ENCODE measurements at regions not wholly inside any gene's neighbourhood (a gene's known extent, or its start where the extent isn't known, plus 50 kb on each side); places are given as distances from the start of the nearest gene placed in this dataset.

DNA sequence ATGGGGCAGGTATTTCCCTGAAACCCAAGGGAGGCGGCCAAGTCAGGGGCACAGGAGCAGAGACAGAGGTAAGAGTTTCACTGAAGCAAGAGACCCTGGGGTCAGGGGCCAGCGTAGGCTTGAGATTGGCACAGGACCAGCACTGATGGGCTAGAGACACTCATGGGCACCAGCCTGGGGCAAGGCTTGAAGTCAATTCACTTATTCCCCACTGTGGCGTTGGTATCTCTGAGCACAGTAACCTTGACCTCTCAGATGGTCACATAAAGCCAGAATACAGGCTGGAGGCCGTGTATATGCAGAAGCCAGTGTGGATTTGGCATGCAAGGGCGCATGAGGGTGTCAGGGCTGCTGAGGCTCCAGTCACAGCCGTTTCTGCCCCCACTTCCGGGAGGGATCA is 173.5 kb upstream of the GPR12 start:
- no peak for TF ChIP-seq CTCF (IDR thresholded peaks at IDR 0.05)

DNA sequence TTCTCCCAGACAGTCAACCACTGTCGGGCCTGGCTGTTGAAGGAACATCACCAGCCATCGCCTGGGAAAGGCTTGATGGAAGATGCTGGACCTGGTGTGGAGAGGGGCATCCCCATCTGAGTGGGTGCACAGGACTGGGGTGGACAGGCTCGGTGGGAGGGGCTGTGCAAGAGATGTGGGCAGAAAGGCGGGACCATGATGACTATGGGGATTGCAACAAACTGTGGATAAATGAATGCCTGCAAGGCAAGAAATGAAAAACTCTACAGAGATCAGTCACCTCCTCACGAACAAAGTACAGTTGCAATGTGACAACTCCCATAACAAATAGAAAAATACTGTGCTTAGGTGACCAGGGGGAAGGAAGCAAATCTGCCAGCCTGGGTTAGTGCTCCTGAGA is 171.9 kb upstream of the GPR12 start:
- Histone ChIP-seq H3K27me3 (no peaks in the 10 kb centered on the region), H3K36me3 (no peaks in the 10 kb centered on the region), H3K27ac (no peak overlapping the region), H3K9me3 (no peaks in the 10 kb centered on the region), H3K4me1 (peaks cover 0 to 2% of the 10 kb centered on the region in 2 donors), H3K4me3 (no peak overlapping the region)
- no peak for TF ChIP-seq CTCF (IDR thresholded peaks at IDR 0.05)
- peak in 1 of 2 donors; percentile 53 for DNase-seq (ENCODE audit: low spot score in 2 of 2)
- intact Hi-C loops (cut with DNase I), result no loop called here

More for the DNA sequence above, 173.5 kb upstream of the GPR12 start:
- H3K36me3 ChIP-seq, result no peaks in the 10 kb centered on the region
- H3K9me3 ChIP-seq, result no peaks in the 10 kb centered on the region
- no peak overlapping the region for H3K27ac ChIP-seq
- H3K4me3 ChIP-seq, result no peak overlapping the region
- no peaks in the 10 kb centered on the region for H3K27me3 ChIP-seq
- intact Hi-C loops (cut with DNase I), result no loop called here
- peaks cover 0 to 2% of the 10 kb centered on the region in 2 donors for H3K4me1 ChIP-seq
- peak in 1 of 2 donors; percentile 24 for DNase-seq (ENCODE audit: low spot score in 2 of 2)

GRCh38 chr13:26929971-26930730 is 169.6 kb upstream of the GPR12 start:
- intact Hi-C loops (cut with DNase I), result loop anchor here (2.0 kb wide), 1 partner anchor 223 kb away; no protein-coding TSS in a partner anchor
- H3K27me3 ChIP-seq, result no peaks in the 10 kb centered on the region
- peak; percentile 57 to 90 (median 85) for TF ChIP-seq CTCF (IDR thresholded peaks at IDR 0.05)
- no peaks in the 10 kb centered on the region for H3K36me3 ChIP-seq
- peak in 1 of 2 donors; percentile 67 for DNase-seq (ENCODE audit: low spot score in 2 of 2)
- H3K27ac ChIP-seq, result no peak overlapping the region
- no peaks in the 10 kb centered on the region for H3K9me3 ChIP-seq
- peaks cover 0 to 2% of the 10 kb centered on the region in 2 donors for H3K4me1 ChIP-seq
- no peak overlapping the region for H3K4me3 ChIP-seq

- Histone ChIP-seq H3K27me3 (no peaks in the 10 kb centered on the region), H3K9me3 (no peaks in the 10 kb centered on the region), H3K27ac (no peak overlapping the region), H3K4me1 (peaks cover 0 to 2% of the 10 kb centered on the region in 2 donors), H3K4me3 (no peak overlapping the region), H3K36me3 (no peaks in the 10 kb centered on the region)
- intact Hi-C loops (cut with DNase I), result no loop called here
- no peak for TF ChIP-seq CTCF (IDR thresholded peaks at IDR 0.05)
- DNase-seq (ENCODE audit: low spot score in 2 of 2), result no peak
Measured at GRCh38 chr13:26927511-26927910, 166.9 kb upstream of the GPR12 start.

DNA sequence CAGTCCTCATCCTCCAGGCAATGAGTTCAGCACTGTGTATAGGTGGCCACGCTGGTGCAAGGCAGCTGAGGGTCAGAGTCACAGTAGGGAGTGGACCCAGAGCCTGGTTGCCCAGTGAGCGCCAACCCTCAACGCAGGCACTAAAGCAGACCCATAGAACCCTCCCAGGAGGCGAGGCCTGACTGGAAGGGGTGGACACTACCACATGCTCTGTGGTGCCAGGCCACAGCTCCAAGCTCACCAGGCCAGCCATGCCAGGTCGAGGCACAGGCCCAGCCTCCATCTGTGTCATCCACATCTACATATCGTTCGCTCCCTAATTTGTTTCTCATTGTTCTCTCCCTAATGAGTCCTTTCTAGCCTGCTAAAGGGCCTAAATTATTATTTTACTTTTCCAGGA is 165.8 kb upstream of the GPR12 start:
- intact Hi-C loops (cut with DNase I), result no loop called here
- Histone ChIP-seq H3K4me1 (peaks cover 0 to 2% of the 10 kb centered on the region in 2 donors), H3K4me3 (no peak overlapping the region), H3K36me3 (no peaks in the 10 kb centered on the region), H3K27ac (no peak overlapping the region), H3K9me3 (no peaks in the 10 kb centered on the region), H3K27me3 (no peaks in the 10 kb centered on the region)
- peak in 1 of 2 donors; percentile 40 for DNase-seq (ENCODE audit: low spot score in 2 of 2)
- TF ChIP-seq CTCF (IDR thresholded peaks at IDR 0.05), result no peak
